GM12872 (cell line): ENCODE measurements at regions not wholly inside any gene's neighbourhood (a gene's known extent, or its start where the extent isn't known, plus 50 kb on each side); places are given as distances from the start of the nearest gene placed in this dataset.

Source experiments
- TF ChIP-seq, protein P1 (sequence below): IDR thresholded peaks from 3 replicates; pipeline ENCODE4 v1.5.1; 2011; ENCODE audit warnings: low read depth, mild to moderate bottlenecking, low read length, moderate library complexity; ENCODE audit not compliant: insufficient read depth

GRCh38 chr6:148602136-148602535 is 144.7 kb upstream of the UST start:
- TF ChIP-seq, protein P1, sequence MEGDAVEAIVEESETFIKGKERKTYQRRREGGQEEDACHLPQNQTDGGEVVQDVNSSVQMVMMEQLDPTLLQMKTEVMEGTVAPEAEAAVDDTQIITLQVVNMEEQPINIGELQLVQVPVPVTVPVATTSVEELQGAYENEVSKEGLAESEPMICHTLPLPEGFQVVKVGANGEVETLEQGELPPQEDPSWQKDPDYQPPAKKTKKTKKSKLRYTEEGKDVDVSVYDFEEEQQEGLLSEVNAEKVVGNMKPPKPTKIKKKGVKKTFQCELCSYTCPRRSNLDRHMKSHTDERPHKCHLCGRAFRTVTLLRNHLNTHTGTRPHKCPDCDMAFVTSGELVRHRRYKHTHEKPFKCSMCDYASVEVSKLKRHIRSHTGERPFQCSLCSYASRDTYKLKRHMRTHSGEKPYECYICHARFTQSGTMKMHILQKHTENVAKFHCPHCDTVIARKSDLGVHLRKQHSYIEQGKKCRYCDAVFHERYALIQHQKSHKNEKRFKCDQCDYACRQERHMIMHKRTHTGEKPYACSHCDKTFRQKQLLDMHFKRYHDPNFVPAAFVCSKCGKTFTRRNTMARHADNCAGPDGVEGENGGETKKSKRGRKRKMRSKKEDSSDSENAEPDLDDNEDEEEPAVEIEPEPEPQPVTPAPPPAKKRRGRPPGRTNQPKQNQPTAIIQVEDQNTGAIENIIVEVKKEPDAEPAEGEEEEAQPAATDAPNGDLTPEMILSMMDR, result no peak

GRCh38 chr6:148608199-148608951 is 138.5 kb upstream of the UST start:
- TF ChIP-seq, protein P1, result peak; percentile 50

DNA sequence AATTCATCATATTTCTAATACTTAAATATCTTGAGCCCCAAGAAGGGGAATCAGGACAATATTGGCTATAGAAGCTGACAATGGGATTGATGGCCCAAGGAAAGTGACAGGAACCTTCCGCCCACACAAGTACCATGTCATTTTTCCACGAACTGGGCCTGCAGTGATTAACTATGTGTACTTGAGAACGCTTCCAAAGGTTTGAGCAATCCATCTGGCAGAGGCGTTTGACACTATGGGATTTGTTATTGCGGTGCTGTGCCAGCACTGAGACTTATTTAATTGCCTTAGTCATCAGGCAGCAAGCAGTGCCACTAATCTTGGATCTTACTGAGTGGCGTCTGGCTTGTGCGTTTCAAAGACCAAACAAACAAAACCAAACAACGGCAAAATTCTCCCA is 135.6 kb upstream of the UST start:
- TF ChIP-seq, protein P1, result no peak

DNA sequence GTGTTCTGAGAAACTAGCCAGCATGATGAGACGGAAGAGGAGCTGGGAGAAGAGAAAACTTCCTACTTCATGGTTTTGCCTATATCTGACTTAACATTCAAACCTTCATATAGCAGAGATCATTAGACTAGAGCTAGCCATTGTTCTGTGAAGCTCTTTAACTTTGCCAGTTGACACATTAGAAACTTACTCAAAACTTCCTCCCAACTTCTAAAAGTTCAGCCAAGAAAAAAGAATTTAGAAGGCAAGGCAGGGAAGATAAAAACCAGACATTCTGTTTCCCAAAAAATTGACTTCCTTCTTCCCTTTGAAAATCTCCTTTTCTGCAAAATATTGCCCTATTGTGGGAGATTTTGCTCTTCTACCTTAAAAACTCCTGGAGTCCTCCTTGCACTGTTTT is 134.8 kb upstream of the UST start:
- TF ChIP-seq, protein P1, result no peak

GRCh38 chr6:148614602-148615001 is 132.2 kb upstream of the UST start:
- TF ChIP-seq, protein P1, result no peak

GRCh38 chr6:148616841-148617240 is 130.0 kb upstream of the UST start:
- TF ChIP-seq, protein P1, result no peak

GRCh38 chr6:148617530-148617929 is 129.3 kb upstream of the UST start:
- TF ChIP-seq, protein P1, result no peak
